Jurkat, Clone E6-1 (cell line): ENCODE measurements at regions not wholly inside any gene's neighbourhood (a gene's known extent, or its start where the extent isn't known, plus 50 kb on each side); places are given as distances from the start of the nearest gene placed in this dataset.

ENCODE experiments used
- DNase-seq: peaks from one replicate; pipeline ENCODE4 v3.0.0-alpha.2; 2011; ENCODE audit warnings: low read depth, low spot score
- H3K4me3 ChIP-seq: 2 replicates; pipeline ENCODE4 v1.5.1; 2011; ENCODE audit warnings: mild to moderate bottlenecking, low read length, control low read depth, moderate library complexity

GRCh38 chr14:71198687-71199086, 291.4 kb downstream of the PCNX1 start:
- no peak overlapping the region for H3K4me3 ChIP-seq
- no peak for DNase-seq

- no peak overlapping the region for H3K4me3 ChIP-seq
- no peak for DNase-seq
Measured at GRCh38 chr14:71201840-71202239, 294.6 kb downstream of the PCNX1 start.

- no peak overlapping the region for H3K4me3 ChIP-seq
- no peak for DNase-seq
Measured at GRCh38 chr14:71202881-71203280, 295.6 kb downstream of the PCNX1 start.

GRCh38 chr14:71203306-71203705, 296.0 kb downstream of the PCNX1 start:
- no peak overlapping the region for H3K4me3 ChIP-seq
- DNase-seq, result no peak

- no peak overlapping the region for H3K4me3 ChIP-seq
- no peak for DNase-seq
Measured at GRCh38 chr14:71204231-71204630, 297.0 kb downstream of the PCNX1 start.

GRCh38 chr14:71204768-71205167, 297.5 kb downstream of the PCNX1 start:
- H3K4me3 ChIP-seq, result no peak overlapping the region
- no peak for DNase-seq

GRCh38 chr14:71206123-71206522, 298.9 kb downstream of the PCNX1 start:
- no peak overlapping the region for H3K4me3 ChIP-seq
- DNase-seq, result no peak

- no peak overlapping the region for H3K4me3 ChIP-seq
- DNase-seq, result no peak
Measured at GRCh38 chr14:71206766-71207371, 299.6 kb downstream of the PCNX1 start.

GRCh38 chr14:71208702-71209357, 301.6 kb downstream of the PCNX1 start:
- no peak for DNase-seq
- H3K4me3 ChIP-seq, result no peak overlapping the region

- no peak overlapping the region for H3K4me3 ChIP-seq
- no peak for DNase-seq
Measured at GRCh38 chr14:71209888-71210287, 302.6 kb downstream of the PCNX1 start.

- DNase-seq, result no peak
- no peak overlapping the region for H3K4me3 ChIP-seq
Measured at GRCh38 chr14:71212093-71212492, 304.8 kb downstream of the PCNX1 start.

- H3K4me3 ChIP-seq, result no peak overlapping the region
Measured at GRCh38 chr14:71212683-71213107, 305.4 kb downstream of the PCNX1 start.

GRCh38 chr14:71214241-71214640, 307.0 kb downstream of the PCNX1 start:
- H3K4me3 ChIP-seq, result no peak overlapping the region
- DNase-seq, result no peak

More at GRCh38 chr14:71212683-71213107, 305.4 kb downstream of the PCNX1 start:
- DNase-seq, result no peak

GRCh38 chr14:71220462-71220861, 313.2 kb downstream of the PCNX1 start:
- no peak overlapping the region for H3K4me3 ChIP-seq

GRCh38 chr14:71221119-71221518, 313.9 kb downstream of the PCNX1 start:
- no peak for DNase-seq
- no peak overlapping the region for H3K4me3 ChIP-seq

More at GRCh38 chr14:71220462-71220861, 313.2 kb downstream of the PCNX1 start:
- no peak for DNase-seq

GRCh38 chr14:71225113-71225512, 317.9 kb downstream of the PCNX1 start:
- DNase-seq, result no peak
- no peak overlapping the region for H3K4me3 ChIP-seq

GRCh38 chr14:71228711-71229110, 321.5 kb downstream of the PCNX1 start:
- no peak overlapping the region for H3K4me3 ChIP-seq
- no peak for DNase-seq

GRCh38 chr14:71229875-71230274, 322.6 kb downstream of the PCNX1 start:
- no peak for DNase-seq
- no peak overlapping the region for H3K4me3 ChIP-seq

- no peak overlapping the region for H3K4me3 ChIP-seq
- no peak for DNase-seq
Measured at GRCh38 chr14:71230897-71231296, 323.6 kb downstream of the PCNX1 start.

GRCh38 chr14:71231521-71232393, 324.5 kb downstream of the PCNX1 start:
- no peak overlapping the region for H3K4me3 ChIP-seq
- peak; percentile 51 for DNase-seq
